ENCODE measurements at regions not wholly inside any gene's neighbourhood (a gene's known extent, or its start where the extent isn't known, plus 50 kb on each side); places are given as distances from the start of the nearest gene placed in this dataset.

DNA sequence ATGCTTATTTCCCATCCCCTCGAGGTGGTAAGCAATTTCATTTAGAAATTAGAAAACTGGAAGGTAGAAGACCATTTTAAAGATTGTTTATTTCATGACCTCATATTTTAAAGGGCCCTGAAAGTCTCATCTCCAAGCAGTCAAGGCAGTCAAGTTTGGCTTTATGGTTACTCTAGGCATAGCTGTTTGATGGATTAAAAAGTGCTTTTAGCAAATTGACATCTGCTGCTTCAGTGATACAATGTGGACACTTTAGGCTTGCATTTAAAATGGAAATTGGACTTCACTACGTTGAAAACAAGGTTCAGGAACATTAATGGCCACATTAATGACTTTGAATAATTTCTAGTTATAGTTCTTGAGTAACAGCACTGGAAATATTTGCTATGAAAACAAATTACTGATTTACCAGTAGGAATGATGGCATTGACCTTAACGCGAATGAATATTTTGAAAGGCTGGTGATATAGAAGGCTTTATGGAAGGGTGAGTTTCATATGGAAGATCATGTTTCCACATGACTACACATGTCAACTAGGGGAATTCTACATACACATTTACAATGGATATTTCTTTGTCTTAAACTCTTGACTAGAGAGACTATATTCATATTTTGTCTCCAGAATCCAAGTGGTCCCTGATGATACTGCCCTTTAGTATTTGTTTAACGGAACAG is 873.5 kb downstream of the JRKL start:
- TF ChIP-seq POLR2A (IDR thresholded peaks at IDR 0.05) = no peak
- TF ChIP-seq, protein P1, sequence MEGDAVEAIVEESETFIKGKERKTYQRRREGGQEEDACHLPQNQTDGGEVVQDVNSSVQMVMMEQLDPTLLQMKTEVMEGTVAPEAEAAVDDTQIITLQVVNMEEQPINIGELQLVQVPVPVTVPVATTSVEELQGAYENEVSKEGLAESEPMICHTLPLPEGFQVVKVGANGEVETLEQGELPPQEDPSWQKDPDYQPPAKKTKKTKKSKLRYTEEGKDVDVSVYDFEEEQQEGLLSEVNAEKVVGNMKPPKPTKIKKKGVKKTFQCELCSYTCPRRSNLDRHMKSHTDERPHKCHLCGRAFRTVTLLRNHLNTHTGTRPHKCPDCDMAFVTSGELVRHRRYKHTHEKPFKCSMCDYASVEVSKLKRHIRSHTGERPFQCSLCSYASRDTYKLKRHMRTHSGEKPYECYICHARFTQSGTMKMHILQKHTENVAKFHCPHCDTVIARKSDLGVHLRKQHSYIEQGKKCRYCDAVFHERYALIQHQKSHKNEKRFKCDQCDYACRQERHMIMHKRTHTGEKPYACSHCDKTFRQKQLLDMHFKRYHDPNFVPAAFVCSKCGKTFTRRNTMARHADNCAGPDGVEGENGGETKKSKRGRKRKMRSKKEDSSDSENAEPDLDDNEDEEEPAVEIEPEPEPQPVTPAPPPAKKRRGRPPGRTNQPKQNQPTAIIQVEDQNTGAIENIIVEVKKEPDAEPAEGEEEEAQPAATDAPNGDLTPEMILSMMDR (IDR thresholded peaks at IDR 0.05) = no peak
